ENCODE measurements at regions not wholly inside any gene's neighbourhood (a gene's known extent, or its start where the extent isn't known, plus 50 kb on each side); places are given as distances from the start of the nearest gene placed in this dataset.

DNA sequence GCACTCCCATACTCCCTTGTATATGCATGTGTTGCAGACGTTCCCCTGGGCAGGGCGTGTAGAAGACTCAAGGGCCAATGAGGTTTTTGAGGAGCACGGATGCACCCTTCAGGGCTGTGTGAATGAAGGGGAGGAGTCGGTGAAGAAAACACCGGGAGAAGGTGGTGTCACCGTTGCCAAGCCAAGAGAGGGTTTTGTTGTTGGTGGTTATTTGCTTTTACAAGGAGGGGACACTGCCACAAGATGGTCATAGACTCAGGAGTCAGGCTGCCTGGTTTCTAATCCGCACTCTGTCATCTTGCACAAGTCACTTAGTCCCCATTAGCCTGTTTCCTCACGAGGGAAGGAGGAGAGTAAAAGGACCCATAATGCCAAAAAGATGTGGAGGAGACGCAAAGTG is 124.0 kb downstream of the PXDC1 start:
- TF ChIP-seq POLR2A (IDR thresholded peaks at IDR 0.05; ENCODE audit: extremely low read depth, insufficient read length) (no peak), MYC (IDR thresholded peaks at IDR 0.05; ENCODE audit: low read depth, low read length) (no peak)

All from NB4 (cell line).